ENCODE measurements at regions not wholly inside any gene's neighbourhood (a gene's known extent, or its start where the extent isn't known, plus 50 kb on each side); places are given as distances from the start of the nearest gene placed in this dataset.

DNA sequence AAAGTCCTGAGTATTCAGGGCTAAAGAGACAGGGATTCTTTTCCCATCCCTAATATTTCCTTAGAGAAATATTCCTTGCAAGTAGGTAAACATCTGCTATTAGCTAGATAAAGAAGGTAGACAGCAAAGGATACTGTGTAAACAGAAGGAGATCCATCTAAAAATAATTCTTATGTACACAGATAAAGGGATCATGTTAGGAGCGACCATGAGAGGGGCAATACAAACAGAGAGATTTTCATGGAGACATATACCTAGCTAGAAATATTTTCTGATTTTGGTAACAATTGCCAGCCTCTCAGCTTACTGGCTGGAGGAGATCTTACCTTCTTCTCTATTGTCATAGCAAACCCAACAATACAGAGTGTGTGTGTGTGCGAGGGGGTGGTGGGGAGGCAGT, 184.6 kb upstream of the DMAC1 start:
- TF ChIP-seq POLR2A (IDR thresholded peaks at IDR 0.05; ENCODE audit: insufficient read depth in 1 of 2, low read depth in 2 of 2, low read length in 2 of 2), result no peak
- TF ChIP-seq SIN3A (IDR thresholded peaks at IDR 0.05; ENCODE audit: borderline replicate concordance, low read depth, low read length), result no peak
- no peak for TF ChIP-seq MAFG (CRISPR knock-in tag; IDR thresholded peaks at IDR 0.05)
- no peak for TF ChIP-seq ATF6 (CRISPR knock-in tag; conservative IDR thresholded peaks at IDR 0.05)
- TF ChIP-seq ZFAT (CRISPR knock-in tag; conservative IDR thresholded peaks at IDR 0.05), result no peak
- no peak for TF ChIP-seq ZNF383 (CRISPR knock-in tag; IDR thresholded peaks at IDR 0.05; ENCODE audit: borderline replicate concordance)
- TF ChIP-seq TBL1XR1 (IDR thresholded peaks at IDR 0.05; ENCODE audit: borderline replicate concordance, low read length, partially characterized antibody), result no peak
- no peak for TF ChIP-seq RFX5 (IDR thresholded peaks at IDR 0.05; ENCODE audit: low read depth, low read length)
- TF ChIP-seq, protein P1, sequence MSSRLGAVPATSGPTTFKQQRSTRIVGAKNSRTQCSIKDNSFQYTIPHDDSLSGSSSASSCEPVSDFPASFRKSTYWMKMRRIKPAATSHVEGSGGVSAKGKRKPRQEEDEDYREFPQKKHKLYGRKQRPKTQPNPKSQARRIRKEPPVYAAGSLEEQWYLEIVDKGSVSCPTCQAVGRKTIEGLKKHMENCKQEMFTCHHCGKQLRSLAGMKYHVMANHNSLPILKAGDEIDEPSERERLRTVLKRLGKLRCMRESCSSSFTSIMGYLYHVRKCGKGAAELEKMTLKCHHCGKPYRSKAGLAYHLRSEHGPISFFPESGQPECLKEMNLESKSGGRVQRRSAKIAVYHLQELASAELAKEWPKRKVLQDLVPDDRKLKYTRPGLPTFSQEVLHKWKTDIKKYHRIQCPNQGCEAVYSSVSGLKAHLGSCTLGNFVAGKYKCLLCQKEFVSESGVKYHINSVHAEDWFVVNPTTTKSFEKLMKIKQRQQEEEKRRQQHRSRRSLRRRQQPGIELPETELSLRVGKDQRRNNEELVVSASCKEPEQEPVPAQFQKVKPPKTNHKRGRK (CRISPR knock-in tag; IDR thresholded peaks at IDR 0.05), result no peak
